SU-DHL-6 (cell line): ENCODE measurements at regions not wholly inside any gene's neighbourhood (a gene's known extent, or its start where the extent isn't known, plus 50 kb on each side); places are given as distances from the start of the nearest gene placed in this dataset.

ENCODE experiments used
- H2AFZ ChIP-seq: fragments of 200-600 bp; sonication (generic); 2 replicates; pipeline ENCODE4 v1.6.1; 2014; ENCODE audit warnings: low read depth, mild to moderate bottlenecking, moderate library complexity, mixed read lengths, antibody characterized with exemption, low read length; ENCODE audit not compliant: severe bottlenecking
- H3F3A ChIP-seq: fragments of 200-600 bp; shearing (Covaris generic); 2 replicates; pipeline ENCODE4 v1.6.0; 2016; ENCODE audit warnings: antibody characterized with exemption, mild to moderate bottlenecking; ENCODE audit not compliant: insufficient read depth
- H3K27ac ChIP-seq: fragments of 200-600 bp; sonication (generic); 2 replicates; pipeline ENCODE4 v1.5.1; 2016; ENCODE audit warnings: low read depth, mild to moderate bottlenecking, low read length, moderate library complexity, mixed read lengths
- H3K27me3 ChIP-seq: fragments of 200-600 bp; sonication (generic), shearing (Covaris generic); 2 replicates; pipeline ENCODE4 v1.6.0; 2014; ENCODE audit warnings: mild to moderate bottlenecking, low read length
- H3K36me3 ChIP-seq: fragments of 200-600 bp; sonication (generic); 2 replicates; pipeline ENCODE4 v1.6.1; 2014; ENCODE audit warnings: mild to moderate bottlenecking, low read length, mixed read lengths
- H3K4me2 ChIP-seq: fragments of 300-600, 200-600 bp; shearing (Covaris generic), sonication (generic); 2 replicates; pipeline ENCODE4 v1.6.0; 2014; ENCODE audit warnings: low read length, low read depth, mild to moderate bottlenecking; ENCODE audit not compliant: poor library complexity, severe bottlenecking
- H3K4me3 ChIP-seq: fragments of 200-600 bp; sonication (generic); 2 replicates; pipeline ENCODE4 v1.5.1; 2014; ENCODE audit warnings: antibody characterized with exemption, low read length, mild to moderate bottlenecking, mixed read lengths; ENCODE audit not compliant: insufficient read depth, poor library complexity, severe bottlenecking
- H3K79me2 ChIP-seq: fragments of 200-600 bp; sonication (generic); 2 replicates; pipeline ENCODE4 v1.6.1; 2014; ENCODE audit warnings: mild to moderate bottlenecking, low read length, moderate library complexity; ENCODE audit not compliant: insufficient read depth
- H3K9ac ChIP-seq: fragments of 200-600 bp; sonication (generic); 2 replicates; pipeline ENCODE4 v1.7.0; 2014; ENCODE audit warnings: mild to moderate bottlenecking, low read length
- H3K9me2 ChIP-seq: fragments of 200-600 bp; sonication (generic); replicated peaks from 2 replicates; pipeline ENCODE4 v1.6.1; 2014; ENCODE audit warnings: low read length; ENCODE audit not compliant: insufficient read depth
- H3K9me3 ChIP-seq: fragments of 200-600 bp; sonication (generic); 2 replicates; pipeline ENCODE4 v1.6.1; 2014; ENCODE audit warnings: low read length, mixed read lengths; ENCODE audit not compliant: insufficient read depth
- H4K20me1 ChIP-seq: fragments of 200-600 bp; sonication (generic); 2 replicates; pipeline ENCODE4 v1.6.1; 2014; ENCODE audit warnings: low read depth, mild to moderate bottlenecking, antibody characterized with exemption, low read length, moderate library complexity, mixed read lengths
- CTCF ChIP-seq: fragments of 200-600 bp; sonication (generic); IDR thresholded peaks from one replicate; pipeline ENCODE4 v1.5.1; 2017; ENCODE audit warnings: antibody characterized with exemption, mild to moderate bottlenecking, low read length, moderate library complexity; ENCODE audit not compliant: insufficient read depth, poor library complexity, severe bottlenecking
- EZH2phosphoT487 ChIP-seq: fragments of 200-600 bp; sonication (generic), shearing (Covaris generic); conservative IDR thresholded peaks from 2 replicates; pipeline ENCODE4 v1.6.1; 2018; ENCODE audit warnings: mild to moderate bottlenecking, antibody characterized with exemption, low read length, moderate library complexity, mixed read lengths

DNA sequence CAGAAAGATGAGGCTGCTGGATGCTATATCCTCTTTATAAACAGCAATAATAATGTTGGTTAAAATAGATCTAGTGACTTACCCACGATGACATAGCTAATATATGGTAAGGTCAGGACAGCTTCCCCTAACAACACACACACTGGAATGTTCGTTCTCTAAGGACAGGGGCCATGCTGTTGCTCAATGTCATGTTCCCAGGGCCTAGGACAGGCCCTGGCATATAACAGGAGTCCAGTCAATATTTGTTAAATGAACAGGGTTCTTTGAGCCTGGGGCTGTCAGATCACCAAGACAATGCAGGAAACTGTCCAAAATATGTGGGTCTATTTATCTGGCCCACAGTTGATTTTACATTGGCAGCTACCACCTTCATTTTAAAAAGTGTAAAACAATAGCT is 207.1 kb upstream of the MEX3C start:
- Histone ChIP-seq H3K4me3 (no peak overlapping the region), H3K9ac (no peak overlapping the region), H3K9me2 (no peaks in the 10 kb centered on the region), H3K79me2 (no peaks in the 10 kb centered on the region), H3F3A (no peaks in the 10 kb centered on the region), H3K4me2 (no peak overlapping the region), H3K27me3 (no peaks in the 10 kb centered on the region), H2AFZ (no peak overlapping the region), H3K9me3 (no peaks in the 10 kb centered on the region), H3K36me3 (no peaks in the 10 kb centered on the region), H4K20me1 (no peaks in the 10 kb centered on the region), H3K27ac (no peak overlapping the region)
- TF ChIP-seq EZH2phosphoT487 (no peak), CTCF (no peak)

DNA sequence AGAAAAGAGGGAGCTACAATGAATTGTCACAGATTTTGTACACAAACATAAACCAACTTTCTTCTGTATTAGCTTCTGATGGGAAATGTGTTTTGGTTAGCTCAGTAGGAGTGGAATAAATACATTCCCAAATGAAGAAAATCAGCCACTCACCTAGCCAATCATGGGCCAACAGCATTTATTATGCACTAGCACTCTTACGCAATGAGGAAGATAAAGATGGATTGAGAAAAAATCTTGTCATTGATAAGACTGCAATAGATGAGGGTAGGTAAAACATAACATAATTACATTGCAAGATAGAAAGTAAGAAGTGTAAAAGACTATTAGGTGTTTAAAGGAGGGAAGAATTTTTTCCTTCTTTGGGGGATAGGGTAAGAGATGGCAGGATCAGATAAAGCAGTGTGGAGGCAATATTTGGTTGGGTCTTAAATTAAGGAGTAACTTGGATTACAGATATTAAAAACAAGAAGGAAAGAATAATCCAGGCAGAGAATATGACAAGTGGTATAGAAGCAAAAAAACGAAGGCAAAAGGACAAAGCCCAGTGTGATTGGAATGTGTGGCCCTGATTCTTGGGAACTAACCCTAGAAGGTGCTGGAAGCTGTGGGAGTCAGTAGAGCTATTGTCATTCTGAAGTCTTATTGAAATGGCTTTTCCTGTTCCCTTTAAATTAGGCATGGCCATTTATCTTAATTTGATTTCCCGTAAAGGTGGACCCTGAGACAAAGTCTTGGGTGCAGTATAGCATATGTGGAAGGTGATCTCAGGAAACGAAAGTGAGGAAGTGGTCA is 208.4 kb upstream of the MEX3C start:
- H3F3A ChIP-seq, result no peaks in the 10 kb centered on the region
- H2AFZ ChIP-seq, result no peak overlapping the region
- H3K4me2 ChIP-seq, result no peak overlapping the region
- H3K9me2 ChIP-seq, result no peaks in the 10 kb centered on the region
- H3K27ac ChIP-seq, result no peak overlapping the region
- no peaks in the 10 kb centered on the region for H3K79me2 ChIP-seq
- TF ChIP-seq CTCF (no peak), EZH2phosphoT487 (no peak)
- H3K36me3 ChIP-seq, result no peaks in the 10 kb centered on the region
- no peaks in the 10 kb centered on the region for H3K27me3 ChIP-seq
- no peaks in the 10 kb centered on the region for H4K20me1 ChIP-seq
- H3K9me3 ChIP-seq, result no peaks in the 10 kb centered on the region
- no peak overlapping the region for H3K4me3 ChIP-seq
- no peak overlapping the region for H3K9ac ChIP-seq

DNA sequence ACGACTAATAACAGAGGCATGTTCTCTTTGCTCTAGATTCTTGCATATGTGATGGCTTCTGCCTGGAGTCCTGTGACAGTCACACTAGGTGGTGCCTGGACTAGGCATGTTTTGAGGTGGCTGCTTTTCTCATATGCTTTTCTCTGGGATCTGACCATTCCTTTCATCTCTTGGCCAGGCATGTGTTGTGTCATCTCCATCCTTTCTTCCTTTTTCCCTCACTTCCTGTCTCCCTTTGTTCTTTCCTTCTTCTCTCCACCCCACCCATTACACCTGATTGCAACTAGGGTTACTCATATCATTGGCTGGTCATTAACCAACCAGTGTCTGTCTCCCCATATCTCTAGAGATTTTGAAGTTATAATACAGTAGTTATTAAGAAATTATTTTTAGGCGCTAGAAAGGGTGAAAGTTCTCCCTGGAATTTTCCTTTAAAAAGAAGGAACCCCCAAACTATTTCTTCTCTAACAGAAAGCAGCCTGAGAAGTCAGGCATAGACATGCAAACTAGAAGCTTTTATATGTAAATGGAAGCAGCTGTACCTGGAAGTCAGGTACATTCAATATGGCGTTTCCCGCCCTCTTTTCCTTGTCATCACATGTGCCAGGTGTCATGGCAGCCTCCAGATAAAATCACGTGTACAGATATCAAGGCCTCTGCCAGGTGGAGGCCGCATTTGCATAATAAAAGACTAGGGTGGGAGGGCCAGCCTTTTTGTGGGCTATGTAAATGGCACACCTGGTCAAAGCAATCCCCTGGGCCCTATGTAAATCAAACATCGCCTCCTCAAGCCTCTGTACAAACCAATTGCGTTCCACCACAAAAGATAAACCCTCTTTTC is 220.4 kb upstream of the MEX3C start:
- no peak overlapping the region for H2AFZ ChIP-seq
- no peaks in the 10 kb centered on the region for H3K79me2 ChIP-seq
- no peak overlapping the region for H3K27ac ChIP-seq
- no peaks in the 10 kb centered on the region for H3K27me3 ChIP-seq
- H3K9ac ChIP-seq, result no peak overlapping the region
- H3K4me2 ChIP-seq, result no peak overlapping the region
- no peak overlapping the region for H3K4me3 ChIP-seq
- H3K9me3 ChIP-seq, result no peaks in the 10 kb centered on the region
- no peak for TF ChIP-seq EZH2phosphoT487
- no peak for TF ChIP-seq CTCF
- no peaks in the 10 kb centered on the region for H4K20me1 ChIP-seq
- H3K36me3 ChIP-seq, result no peaks in the 10 kb centered on the region
- H3K9me2 ChIP-seq, result no peaks in the 10 kb centered on the region
- no peaks in the 10 kb centered on the region for H3F3A ChIP-seq
